ENCODE measurements at regions not wholly inside any gene's neighbourhood (a gene's known extent, or its start where the extent isn't known, plus 50 kb on each side); places are given as distances from the start of the nearest gene placed in this dataset.

DNA sequence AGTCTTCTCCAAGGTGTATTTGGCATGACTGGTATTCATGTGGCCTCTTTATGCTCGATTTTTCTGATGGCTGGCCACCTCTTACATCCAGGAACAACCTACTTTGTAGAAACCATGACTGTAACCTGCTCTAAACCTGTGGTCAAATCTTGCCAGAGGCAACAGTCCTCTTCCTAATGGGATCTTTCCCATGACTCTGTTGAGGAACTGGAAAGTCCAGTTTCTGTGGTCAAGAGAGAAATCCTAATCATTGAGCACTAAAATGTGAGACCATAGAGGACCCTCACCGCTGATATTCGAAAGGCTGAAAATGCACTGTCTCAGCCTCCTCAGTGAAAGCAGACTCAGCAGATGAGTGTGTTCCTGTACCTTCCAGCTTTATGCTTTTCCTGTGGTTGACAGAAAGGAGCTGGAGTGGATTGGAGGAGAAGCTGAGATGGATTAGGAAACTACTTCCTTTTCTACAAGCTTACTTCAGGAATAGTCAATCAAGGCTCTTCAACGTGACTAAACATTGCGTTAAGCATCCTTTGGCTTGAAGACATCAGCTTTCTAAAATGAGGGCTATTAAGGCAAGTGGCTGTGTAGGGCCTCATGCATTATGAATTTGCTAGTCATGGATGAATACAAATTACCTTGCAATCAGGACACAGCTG is 69.7 kb upstream of the DAPK1 start:
- H4K20me1 ChIP-seq (ENCODE audit: insufficient read depth, low read length) = no peaks in the 10 kb centered on the region
- H3K27ac ChIP-seq (ENCODE audit: low read length) = no peak overlapping the region
- H3K9me3 ChIP-seq (ENCODE audit: insufficient read depth, low read length) = no peaks in the 10 kb centered on the region

DNA sequence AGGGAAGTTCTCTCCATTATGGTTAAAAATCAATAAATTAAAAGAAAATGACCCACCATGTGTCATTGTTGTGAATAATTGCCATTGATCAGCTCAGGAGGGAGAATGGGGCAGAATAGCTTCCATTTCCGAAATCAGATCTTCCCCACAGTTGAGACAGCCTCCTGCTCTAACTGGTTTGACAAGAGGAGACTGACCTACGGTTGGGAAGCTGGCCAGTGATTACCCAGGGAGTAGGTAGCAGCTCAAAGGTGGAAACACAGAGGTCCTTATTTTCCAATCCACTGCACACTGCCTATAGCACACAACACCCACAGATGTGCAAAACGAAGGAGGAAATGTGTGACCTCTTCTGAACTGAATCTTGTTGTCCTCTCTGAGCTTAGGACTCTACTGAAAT is 69.0 kb upstream of the DAPK1 start:
- Histone ChIP-seq H2AFZ (ENCODE audit: low read depth, low read length) (no peak overlapping the region), H3K4me2 (ENCODE audit: low read length) (no peak overlapping the region), H3K27ac (ENCODE audit: low read length) (no peak overlapping the region), H3K27me3 (ENCODE audit: low read depth, low read length) (no peaks in the 10 kb centered on the region), H3K9ac (ENCODE audit: low read length) (no peak overlapping the region), H3K36me3 (replicated peaks; ENCODE audit: low read depth, low read length) (no peaks in the 10 kb centered on the region), H3K4me1 (ENCODE audit: low read length) (no peaks in the 10 kb centered on the region), H3K9me3 (ENCODE audit: insufficient read depth, low read length) (no peaks in the 10 kb centered on the region), H3K4me3 (ENCODE audit: low read length) (no peak overlapping the region), H4K20me1 (ENCODE audit: insufficient read depth, low read length) (no peaks in the 10 kb centered on the region), H3K79me2 (ENCODE audit: low read length) (no peaks in the 10 kb centered on the region)
- TF ChIP-seq CTCF (IDR thresholded peaks at IDR 0.05; ENCODE audit: low read depth, low read length) (no peak), EZH2phosphoT487 (IDR thresholded peaks at IDR 0.05; ENCODE audit: low read depth) (no peak)

More for the DNA sequence above, 69.7 kb upstream of the DAPK1 start:
- Histone ChIP-seq H3K79me2 (ENCODE audit: low read length) (no peaks in the 10 kb centered on the region), H3K36me3 (replicated peaks; ENCODE audit: low read depth, low read length) (no peaks in the 10 kb centered on the region), H3K4me2 (ENCODE audit: low read length) (no peak overlapping the region), H3K4me1 (ENCODE audit: low read length) (no peaks in the 10 kb centered on the region), H3K9ac (ENCODE audit: low read length) (no peak overlapping the region), H2AFZ (ENCODE audit: low read depth, low read length) (no peak overlapping the region), H3K27me3 (ENCODE audit: low read depth, low read length) (no peaks in the 10 kb centered on the region), H3K4me3 (ENCODE audit: low read length) (no peak overlapping the region)
- TF ChIP-seq CTCF (IDR thresholded peaks at IDR 0.05; ENCODE audit: low read depth, low read length) (no peak), EZH2phosphoT487 (IDR thresholded peaks at IDR 0.05; ENCODE audit: low read depth) (no peak)

- H4K20me1 ChIP-seq (ENCODE audit: insufficient read depth, low read length) = no peaks in the 10 kb centered on the region
- H3K4me2 ChIP-seq (ENCODE audit: low read length) = no peak overlapping the region
- no peak overlapping the region for H3K27ac ChIP-seq (ENCODE audit: low read length)
- no peaks in the 10 kb centered on the region for H3K4me1 ChIP-seq (ENCODE audit: low read length)
- no peak overlapping the region for H3K4me3 ChIP-seq (ENCODE audit: low read length)
- no peaks in the 10 kb centered on the region for H3K36me3 ChIP-seq (replicated peaks; ENCODE audit: low read depth, low read length)
- H3K9me3 ChIP-seq (ENCODE audit: insufficient read depth, low read length) = no peaks in the 10 kb centered on the region
- TF ChIP-seq EZH2phosphoT487 (IDR thresholded peaks at IDR 0.05; ENCODE audit: low read depth) = no peak
- no peak for TF ChIP-seq CTCF (IDR thresholded peaks at IDR 0.05; ENCODE audit: low read depth, low read length)
- no peak overlapping the region for H3K9ac ChIP-seq (ENCODE audit: low read length)
- H3K79me2 ChIP-seq (ENCODE audit: low read length) = no peaks in the 10 kb centered on the region
- no peak overlapping the region for H2AFZ ChIP-seq (ENCODE audit: low read depth, low read length)
- no peaks in the 10 kb centered on the region for H3K27me3 ChIP-seq (ENCODE audit: low read depth, low read length)
These were observed 65.8 kb upstream of the DAPK1 start for GRCh38 chr9:87431837-87432236.

GRCh38 chr9:87433853-87434252 is 63.8 kb upstream of the DAPK1 start:
- H4K20me1 ChIP-seq (ENCODE audit: insufficient read depth, low read length) = no peaks in the 10 kb centered on the region
- H3K36me3 ChIP-seq (replicated peaks; ENCODE audit: low read depth, low read length) = no peaks in the 10 kb centered on the region
- no peaks in the 10 kb centered on the region for H3K27me3 ChIP-seq (ENCODE audit: low read depth, low read length)
- no peak overlapping the region for H3K27ac ChIP-seq (ENCODE audit: low read length)
- H3K4me1 ChIP-seq (ENCODE audit: low read length) = no peaks in the 10 kb centered on the region
- no peaks in the 10 kb centered on the region for H3K9me3 ChIP-seq (ENCODE audit: insufficient read depth, low read length)
- no peak overlapping the region for H2AFZ ChIP-seq (ENCODE audit: low read depth, low read length)
- no peak overlapping the region for H3K4me2 ChIP-seq (ENCODE audit: low read length)
- H3K79me2 ChIP-seq (ENCODE audit: low read length) = no peaks in the 10 kb centered on the region
- no peak for TF ChIP-seq CTCF (IDR thresholded peaks at IDR 0.05; ENCODE audit: low read depth, low read length)
- TF ChIP-seq EZH2phosphoT487 (IDR thresholded peaks at IDR 0.05; ENCODE audit: low read depth) = no peak
- no peak overlapping the region for H3K4me3 ChIP-seq (ENCODE audit: low read length)
- H3K9ac ChIP-seq (ENCODE audit: low read length) = no peak overlapping the region
